MCF 10A (cell line): ENCODE measurements at regions not wholly inside any gene's neighbourhood (a gene's known extent, or its start where the extent isn't known, plus 50 kb on each side); places are given as distances from the start of the nearest gene placed in this dataset.

ENCODE experiments used
- BruUV-seq: library from RNA; stranded (reverse); fragments of 400-500 nt; replicated peaks from 2 replicates; lab custom pipeline; 2021; lab: Mats Ljungman, UMichigan
- CTCF ChIA-PET: fragments of 300-600 bp; sonication (Branson Sonifier 250); formaldehyde crosslinking; extraction: SDS; loops from one replicate; lab custom pipeline; 2021; ENCODE audit warnings: antibody characterized with exemption, inconsistent platforms; lab: Yijun Ruan, JAX
- POLR2A ChIA-PET: fragments of 300-600, 350-650 bp; sonication (Branson Sonifier 250); formaldehyde crosslinking; extraction: SDS; loops from one replicate; lab custom pipeline; 2020; ENCODE audit warnings: antibody characterized with exemption, inconsistent platforms; lab: Yijun Ruan, JAX
- DNase-seq: peaks from one replicate; pipeline ENCODE4 v3.0.0-alpha.2; 2018; ENCODE audit not compliant: unreplicated experiment
- H3K27ac Mint-ChIP-seq: one replicate; pipeline ENCODE4 v1.8.0; 2022; ENCODE audit warnings: mild to moderate bottlenecking, low read depth, mixed read lengths; ENCODE audit not compliant: unreplicated experiment
- H3K27me3 Mint-ChIP-seq: one replicate; pipeline ENCODE4 v1.8.0; 2022; ENCODE audit warnings: mixed read lengths; ENCODE audit not compliant: insufficient read depth, unreplicated experiment
- H3K36me3 Mint-ChIP-seq: one replicate; pipeline ENCODE4 v1.8.0; 2022; ENCODE audit warnings: mild to moderate bottlenecking, moderate library complexity, mixed read lengths; ENCODE audit not compliant: insufficient read depth, unreplicated experiment
- H3K4me1 Mint-ChIP-seq: one replicate; pipeline ENCODE4 v1.8.0; 2022; ENCODE audit warnings: mixed read lengths; ENCODE audit not compliant: insufficient read depth, unreplicated experiment
- H3K4me3 Mint-ChIP-seq: one replicate; pipeline ENCODE4 v1.8.0; 2022; ENCODE audit warnings: mild to moderate bottlenecking, moderate library complexity, mixed read lengths; ENCODE audit not compliant: unreplicated experiment
- H3K9me3 Mint-ChIP-seq: one replicate; pipeline ENCODE4 v1.8.0; 2022; ENCODE audit warnings: mixed read lengths; ENCODE audit not compliant: unreplicated experiment
- CTCF ChIP-seq: fragments of 200-600 bp; IDR thresholded peaks from one replicate; pipeline ENCODE4 v1.8.0; 2022; ENCODE audit warnings: antibody characterized with exemption, mild to moderate bottlenecking; ENCODE audit not compliant: unreplicated experiment
- intact Hi-C: fragments of 100-400 bp; cut with micrococcal nuclease; formaldehyde crosslinking; loops from 2 replicates; pipeline ENCODE4 v1.14.1; 2022

- no peaks in the 10 kb centered on the region for H3K27me3 Mint-ChIP-seq
- no peak for TF ChIP-seq CTCF
- POLR2A ChIA-PET = interaction anchor here (3.3 kb wide), 1 partner anchor 16 kb away, joined by 14 read pairs; no protein-coding TSS in a partner anchor
- BruUV-seq = no TSS peak
- H3K9me3 Mint-ChIP-seq = peaks cover 7% of the 10 kb centered on the region
- no peak overlapping the region for H3K4me3 Mint-ChIP-seq
- intact Hi-C loops = no loop called here
- H3K36me3 Mint-ChIP-seq = peaks cover 5% of the 10 kb centered on the region
- CTCF ChIA-PET = interaction anchor here (0.6 to 1.3 kb wide), 3 partner anchors 22 to 181 kb away, joined by 3 to 4 read pairs (median 3); no protein-coding TSS in a partner anchor
- H3K27ac Mint-ChIP-seq = no peak overlapping the region
- H3K4me1 Mint-ChIP-seq = peaks cover 22% of the 10 kb centered on the region
- DNase-seq = no peak
Observed at GRCh38 chr15:100737214-100737613, 134.8 kb downstream of the ASB7 start.

GRCh38 chr15:100738614-100739013 is 136.2 kb downstream of the ASB7 start:
- intact Hi-C loops = no loop called here
- Mint-ChIP-seq H3K27me3 (no peaks in the 10 kb centered on the region), H3K36me3 (peaks cover 4% of the 10 kb centered on the region), H3K27ac (no peak overlapping the region), H3K9me3 (peaks cover 7% of the 10 kb centered on the region), H3K4me1 (peaks cover 8% of the 10 kb centered on the region), H3K4me3 (no peak overlapping the region)
- no peak for TF ChIP-seq CTCF
- CTCF ChIA-PET = interaction anchor here (0.7 kb wide), 2 partner anchors 11 kb away, joined by 3 read pairs; no protein-coding TSS in a partner anchor
- POLR2A ChIA-PET = interaction anchor here (3.3 kb wide), 1 partner anchor 17 kb away, joined by 14 read pairs; no protein-coding TSS in a partner anchor
- BruUV-seq = no TSS peak
- no peak for DNase-seq

- TF ChIP-seq CTCF = no peak
- no TSS peak for BruUV-seq
- Mint-ChIP-seq H3K27me3 (no peaks in the 10 kb centered on the region), H3K27ac (no peak overlapping the region), H3K36me3 (no peaks in the 10 kb centered on the region), H3K9me3 (no peaks in the 10 kb centered on the region), H3K4me3 (no peak overlapping the region), H3K4me1 (no peaks in the 10 kb centered on the region)
- intact Hi-C loops = no loop called here
- POLR2A ChIA-PET = interaction anchor here (0.7 kb wide), 1 partner anchor 233 kb away, joined by 5 read pairs; no protein-coding TSS in a partner anchor
- CTCF ChIA-PET = interaction anchor here (0.6 kb wide), 1 partner anchor 167 kb away, joined by 3 read pairs; no protein-coding TSS in a partner anchor
- no peak for DNase-seq
Observed at GRCh38 chr15:100740138-100740537, 137.7 kb downstream of the ASB7 start.

GRCh38 chr15:100751585-100751984 is 128.0 kb upstream of the ALDH1A3 start:
- Mint-ChIP-seq H3K27me3 (no peaks in the 10 kb centered on the region), H3K36me3 (no peaks in the 10 kb centered on the region), H3K27ac (no peak overlapping the region), H3K9me3 (peaks cover under 1% of the 10 kb centered on the region), H3K4me1 (no peaks in the 10 kb centered on the region), H3K4me3 (no peak overlapping the region)
- BruUV-seq = no TSS peak
- no peak for DNase-seq
- CTCF ChIA-PET = interaction anchor here (0.7 kb wide), 1 partner anchor 32 kb away, joined by 5 read pairs; no protein-coding TSS in a partner anchor
- POLR2A ChIA-PET = no interaction called here
- intact Hi-C loops = no loop called here
- TF ChIP-seq CTCF = no peak
